GM19324 (cell line): ENCODE measurements at regions not wholly inside any gene's neighbourhood (a gene's known extent, or its start where the extent isn't known, plus 50 kb on each side); places are given as distances from the start of the nearest gene placed in this dataset.
A peak's percentile ranks its signal among the peaks of the same experiment; 100 is the strongest.
"Not testable (repeated sequence)": the region's sequence is repeated elsewhere in the genome, so short reads cannot be mapped to it uniquely, and the experiment has no call there.

ENCODE experiments used
- ATAC-seq: cut with Tn5 transposase; IDR thresholded peaks from one replicate; pipeline ENCODE4 v1.9.1; 2021; ENCODE audit warnings: mild to moderate bottlenecking, moderate library complexity; ENCODE audit not compliant: unreplicated experiment, low FRiP score

GRCh38 chr3:31092748-31093589 is 198.5 kb upstream of the GADL1 start:
- ATAC-seq = no peak

- no peak for ATAC-seq
Observed at GRCh38 chr3:31093606-31094005, 199.1 kb upstream of the GADL1 start.

GRCh38 chr3:31094048-31094447 is 199.6 kb upstream of the GADL1 start:
- no peak for ATAC-seq

- ATAC-seq = no peak
Observed at GRCh38 chr3:31095255-31095654, 200.8 kb upstream of the GADL1 start.

GRCh38 chr3:31096661-31097395 is 202.4 kb upstream of the GADL1 start:
- ATAC-seq = no peak

GRCh38 chr3:31100519-31100918 is 206.1 kb upstream of the GADL1 start:
- no peak for ATAC-seq

- ATAC-seq = not testable (repeated sequence)
Observed at GRCh38 chr3:31101285-31101684, 206.8 kb upstream of the GADL1 start.

GRCh38 chr3:31102196-31102879 is 207.9 kb upstream of the GADL1 start:
- no peak for ATAC-seq

- ATAC-seq = no peak
Observed at GRCh38 chr3:31103181-31103580, 208.7 kb upstream of the GADL1 start.

GRCh38 chr3:31103623-31104180 is 209.2 kb upstream of the GADL1 start:
- ATAC-seq = no peak

- no peak for ATAC-seq
Observed at GRCh38 chr3:31105011-31105410, 210.6 kb upstream of the GADL1 start.

- ATAC-seq = no peak
Observed at GRCh38 chr3:31105438-31106077, 211.1 kb upstream of the GADL1 start.

GRCh38 chr3:31106204-31106603 is 211.7 kb upstream of the GADL1 start:
- no peak for ATAC-seq

- peak; percentile 91 for ATAC-seq
Observed at GRCh38 chr3:31106912-31107311, 212.5 kb upstream of the GADL1 start.

GRCh38 chr3:31114929-31115283 is 220.4 kb upstream of the GADL1 start:
- no peak for ATAC-seq

- not testable (repeated sequence) for ATAC-seq
Observed at GRCh38 chr3:31115531-31115930, 221.1 kb upstream of the GADL1 start.

GRCh38 chr3:31116651-31117050 is 222.2 kb upstream of the GADL1 start:
- no peak for ATAC-seq

- no peak for ATAC-seq
Observed at GRCh38 chr3:31117854-31118253, 223.4 kb upstream of the GADL1 start.

- no peak for ATAC-seq
Observed at GRCh38 chr3:31124373-31124772, 229.9 kb upstream of the GADL1 start.

- ATAC-seq = no peak
Observed at GRCh38 chr3:31125413-31126020, 231.1 kb upstream of the GADL1 start.
